ENCODE measurements at regions not wholly inside any gene's neighbourhood (a gene's known extent, or its start where the extent isn't known, plus 50 kb on each side); places are given as distances from the start of the nearest gene placed in this dataset.

GRCh38 chr2:221276601-221277000, 295.5 kb downstream of the EPHA4 start:
- TF ChIP-seq ATF2 (CRISPR knock-in tag; IDR thresholded peaks at IDR 0.05) = no peak
- TF ChIP-seq CTCF (CRISPR knock-in tag; IDR thresholded peaks at IDR 0.05) = no peak
- no peak for TF ChIP-seq SIN3A (IDR thresholded peaks at IDR 0.05; ENCODE audit: borderline replicate concordance, low read depth, low read length)
- TF ChIP-seq TAF15 (IDR thresholded peaks at IDR 0.05; ENCODE audit: low read depth, low read length, poor library complexity, severe bottlenecking) = no peak
- TF ChIP-seq, protein P1, sequence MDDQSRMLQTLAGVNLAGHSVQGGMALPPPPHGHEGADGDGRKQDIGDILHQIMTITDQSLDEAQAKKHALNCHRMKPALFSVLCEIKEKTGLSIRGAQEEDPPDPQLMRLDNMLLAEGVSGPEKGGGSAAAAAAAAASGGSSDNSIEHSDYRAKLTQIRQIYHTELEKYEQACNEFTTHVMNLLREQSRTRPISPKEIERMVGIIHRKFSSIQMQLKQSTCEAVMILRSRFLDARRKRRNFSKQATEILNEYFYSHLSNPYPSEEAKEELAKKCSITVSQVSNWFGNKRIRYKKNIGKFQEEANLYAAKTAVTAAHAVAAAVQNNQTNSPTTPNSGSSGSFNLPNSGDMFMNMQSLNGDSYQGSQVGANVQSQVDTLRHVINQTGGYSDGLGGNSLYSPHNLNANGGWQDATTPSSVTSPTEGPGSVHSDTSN (CRISPR knock-in tag; IDR thresholded peaks at IDR 0.05; ENCODE audit: borderline replicate concordance) = no peak
- no peak for TF ChIP-seq EZH2 (conservative IDR thresholded peaks at IDR 0.05; ENCODE audit: low read depth, low read length)
- no peak for TF ChIP-seq FOSL2 (CRISPR knock-in tag; IDR thresholded peaks at IDR 0.05)
- no peak for TF ChIP-seq MYC (CRISPR knock-in tag; IDR thresholded peaks at IDR 0.05; ENCODE audit: borderline replicate concordance)
- no peak for TF ChIP-seq ZNF326 (CRISPR knock-in tag; IDR thresholded peaks at IDR 0.05; ENCODE audit: borderline replicate concordance)
- no peak for TF ChIP-seq DPF2 (CRISPR knock-in tag; IDR thresholded peaks at IDR 0.05; ENCODE audit: borderline replicate concordance, low read depth)
- TF ChIP-seq RBM22 (optimal IDR thresholded peaks at IDR 0.05; ENCODE audit: low read length) = no peak
